CD14-positive monocyte (primary cell): ENCODE measurements at regions not wholly inside any gene's neighbourhood (a gene's known extent, or its start where the extent isn't known, plus 50 kb on each side); places are given as distances from the start of the nearest gene placed in this dataset.
A peak's percentile ranks its signal among the peaks of the same experiment; 100 is the strongest.

ENCODE experiments used
- DNase-seq, 3 donors: peaks; one replicate each; pipeline ENCODE4 v3.0.0-alpha.2; 2011 to 2022
- H2AFZ ChIP-seq: 2 replicates; pipeline ENCODE4 v1.6.0; 2012; ENCODE audit warnings: mild to moderate bottlenecking, low read depth, low read length, inconsistent platforms; ENCODE audit not compliant: insufficient read depth, poor library complexity, severe bottlenecking
- H3K27ac ChIP-seq, 2 donors: 1 replicate in 1 of 2; 2 replicates in 1 of 2; pipeline ENCODE4 v1.5.1; 2012 to 2013; ENCODE audit warnings: low read length in 2 of 2, control low read depth in 1 of 2, inconsistent platforms in 1 of 2, low read depth in 1 of 2, mild to moderate bottlenecking in 1 of 2
- H3K27me3 ChIP-seq, 2 donors: one replicate each; pipeline versions ENCODE4 v1.6.0 to v1.6.1; 2011 to 2013; ENCODE audit warnings: low read length in 2 of 2; ENCODE audit not compliant: control insufficient read depth in 2 of 2, insufficient read depth in 2 of 2
- H3K36me3 ChIP-seq, 2 donors: replicated peaks in 1 of 2; 1 replicate in 1 of 2; 2 replicates in 1 of 2; pipeline versions ENCODE4 v1.5.1 to v1.6.1; 2012 to 2013; ENCODE audit warnings: low read length in 2 of 2, control low read depth in 1 of 2, inconsistent platforms in 1 of 2, mild to moderate bottlenecking in 1 of 2; ENCODE audit not compliant: insufficient read depth in 2 of 2, control insufficient read depth in 1 of 2
- H3K4me1 ChIP-seq, 2 donors: 1 replicate in 1 of 2; 2 replicates in 1 of 2; pipeline versions ENCODE4 v1.5.1 to v1.6.1; 2012 to 2013; ENCODE audit warnings: low read length in 2 of 2, control low read depth in 1 of 2, inconsistent platforms in 1 of 2, mild to moderate bottlenecking in 1 of 2, moderate library complexity in 1 of 2; ENCODE audit not compliant: insufficient read depth in 2 of 2, control insufficient read depth in 1 of 2
- H3K4me2 ChIP-seq: replicated peaks from 2 replicates; pipeline ENCODE3; 2012; ENCODE audit warnings: low read length, moderate library complexity, mild to moderate bottlenecking; ENCODE audit not compliant: poor library complexity, severe bottlenecking; ENCODE audit errors: extremely low read depth
- H3K4me3 ChIP-seq, 3 experiments: fragments of 200-600 bp in 1 of 3; sonication (generic) in 1 of 3; replicated peaks in 1 of 3; 1 replicate in 2 of 3; 2 replicates in 1 of 3; pipeline ENCODE4 v1.5.1; 2011 to 2013; ENCODE audit warnings: low read length in 3 of 3, mild to moderate bottlenecking in 3 of 3, control low read depth in 2 of 3, low read depth in 2 of 3, inconsistent platforms in 1 of 3, moderate library complexity in 1 of 3
- H3K79me2 ChIP-seq: 2 replicates; pipeline ENCODE4 v1.6.0; 2012; ENCODE audit warnings: mild to moderate bottlenecking, control low read depth, inconsistent platforms, low read length, moderate library complexity; ENCODE audit not compliant: insufficient read depth
- H3K9ac ChIP-seq: 2 replicates; pipeline ENCODE4 v1.6.0; 2017; ENCODE audit warnings: low read length, mild to moderate bottlenecking; ENCODE audit not compliant: insufficient read depth, poor library complexity, severe bottlenecking
- H3K9me3 ChIP-seq, 2 donors: replicated peaks in 1 of 2; 1 replicate in 1 of 2; 2 replicates in 1 of 2; pipeline versions ENCODE4 v1.5.1 to v1.6.1; 2012 to 2013; ENCODE audit warnings: low read length in 2 of 2, control low read depth in 1 of 2; ENCODE audit not compliant: control insufficient read depth in 1 of 2, insufficient read depth in 1 of 2
- H4K20me1 ChIP-seq: 2 replicates; pipeline ENCODE4 v1.6.0; 2012; ENCODE audit warnings: mild to moderate bottlenecking, low read length, control low read depth, moderate library complexity; ENCODE audit not compliant: insufficient read depth
- H3K27ac Mint-ChIP-seq, 7 donors: one replicate each; pipeline ENCODE4 v1.8.0; 2020; ENCODE audit warnings: mild to moderate bottlenecking in 7 of 7, mixed read lengths in 7 of 7, moderate library complexity in 6 of 7, inconsistent platforms in 2 of 7
- H3K27me3 Mint-ChIP-seq, 3 donors: one replicate each; pipeline ENCODE4 v1.8.0; 2021 to 2022; ENCODE audit warnings: low read depth in 3 of 3, mild to moderate bottlenecking in 3 of 3, mixed read lengths in 3 of 3, moderate library complexity in 3 of 3, inconsistent platforms in 1 of 3
- H3K36me3 Mint-ChIP-seq, 2 donors: one replicate each; pipeline ENCODE4 v1.8.0; 2020; ENCODE audit warnings: mixed read lengths in 2 of 2, inconsistent platforms in 1 of 2, mild to moderate bottlenecking in 1 of 2
- H3K4me1 Mint-ChIP-seq: one replicate; pipeline ENCODE4 v1.8.0; 2020; ENCODE audit warnings: mild to moderate bottlenecking, mixed read lengths
- H3K4me3 Mint-ChIP-seq, 2 donors: one replicate each; pipeline ENCODE4 v1.8.0; 2020; ENCODE audit warnings: mild to moderate bottlenecking in 2 of 2, mixed read lengths in 2 of 2, moderate library complexity in 1 of 2
- H3K9me3 Mint-ChIP-seq, 7 donors: one replicate each; pipeline ENCODE4 v1.8.0; 2020 to 2022; ENCODE audit warnings: mixed read lengths in 7 of 7, mild to moderate bottlenecking in 6 of 7, moderate library complexity in 6 of 7, inconsistent platforms in 2 of 7
- CTCF ChIP-seq: fragments of 200-600 bp; IDR thresholded peaks from one replicate; pipeline ENCODE4 v1.8.0; 2022; ENCODE audit warnings: antibody characterized with exemption, mild to moderate bottlenecking
- WGBS: methylation state at CpG from one replicate; pipeline ENCODE4 v1.1.5; 2013; ENCODE audit warnings: missing lambda C conversion rate; ENCODE audit not compliant: insufficient coverage; 5-methylcytosine and 5-hydroxymethylcytosine counted together
- intact Hi-C, 2 donors: fragments of 100-400 bp; cut with micrococcal nuclease; formaldehyde crosslinking; loops; one replicate each; pipeline versions ENCODE4 v1.15.0 to v1.15.1; 2023

DNA sequence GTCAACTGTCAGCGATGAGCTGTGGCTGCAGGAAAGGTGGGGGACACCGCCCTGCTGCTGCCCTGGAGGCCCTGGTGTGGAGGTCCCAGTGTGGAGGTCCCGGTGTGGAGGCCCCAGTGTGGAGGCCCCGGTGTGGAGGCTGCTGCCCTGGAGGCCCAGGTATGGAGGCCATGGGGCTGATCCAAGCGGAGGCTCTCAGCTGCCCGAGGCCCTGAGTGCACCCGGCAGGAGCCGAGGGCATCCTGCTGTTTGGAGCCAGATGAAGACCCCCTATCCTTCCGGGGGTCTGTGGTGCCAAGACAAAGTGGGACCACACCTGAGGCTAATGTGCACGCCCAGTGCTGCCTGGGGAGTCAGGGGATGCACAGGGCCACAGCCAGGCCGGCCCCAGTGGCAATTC, 210.4 kb upstream of the SOX1 start:
- peaks cover 0 to 4% (median 0%) of the 10 kb centered on the region in 3 donors for H3K27me3 Mint-ChIP-seq
- TF ChIP-seq CTCF: no peak
- H3K4me3 Mint-ChIP-seq: no peak overlapping the region
- H3K79me2 ChIP-seq: no peaks in the 10 kb centered on the region
- no peaks in the 10 kb centered on the region for H3K36me3 ChIP-seq
- no peak overlapping the region for H3K4me3 ChIP-seq
- H3K4me2 ChIP-seq: no peak overlapping the region
- no peaks in the 10 kb centered on the region for H3K27me3 ChIP-seq
- no peak overlapping the region for H3K9ac ChIP-seq
- WGBS: 96% methylated on average over 9 of the region's 11 CpGs
- no peaks in the 10 kb centered on the region for H3K4me1 ChIP-seq
- no peak for DNase-seq
- H3K27ac Mint-ChIP-seq: no peak overlapping the region
- H3K9me3 Mint-ChIP-seq: peaks cover 2 to 32% (median 5%) of the 10 kb centered on the region in 7 donors
- H3K9me3 ChIP-seq: peaks cover 0 to 1% of the 10 kb centered on the region in 2 donors
- no peak overlapping the region for H3K27ac ChIP-seq
- H2AFZ ChIP-seq: no peak overlapping the region
- no peaks in the 10 kb centered on the region for H4K20me1 ChIP-seq
- intact Hi-C loops: no loop called here
- no peaks in the 10 kb centered on the region for H3K4me1 Mint-ChIP-seq
- H3K36me3 Mint-ChIP-seq: no peaks in the 10 kb centered on the region

DNA sequence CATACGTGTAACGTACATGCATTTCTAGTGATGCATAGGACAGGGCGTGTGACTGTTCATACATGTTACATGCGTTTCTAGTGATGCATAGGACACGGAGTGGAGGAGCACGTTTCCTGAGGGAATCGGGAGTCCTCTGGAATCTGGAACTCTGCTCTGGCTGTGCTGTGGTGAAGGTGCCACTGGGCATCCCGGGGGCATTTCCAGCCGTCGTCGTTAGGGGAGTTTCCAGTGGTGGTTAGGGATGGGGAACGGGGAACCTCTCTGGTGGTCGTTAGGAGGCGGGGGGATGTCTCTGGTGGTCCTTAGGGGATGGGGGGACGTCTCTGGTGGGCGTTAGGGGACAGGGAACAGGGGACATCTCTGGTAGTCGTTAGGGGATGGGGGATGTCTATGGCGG, 209.6 kb upstream of the SOX1 start:
- Mint-ChIP-seq H3K4me1 (no peaks in the 10 kb centered on the region), H3K27ac (peak overlapping the region in 1 of 7 donors; percentile 57), H3K4me3 (no peak overlapping the region), H3K36me3 (no peaks in the 10 kb centered on the region), H3K9me3 (peaks cover 2 to 36% (median 5%) of the 10 kb centered on the region in 7 donors), H3K27me3 (peaks cover 0 to 4% (median 0%) of the 10 kb centered on the region in 3 donors)
- no peak overlapping the region for H3K27ac ChIP-seq
- H3K4me1 ChIP-seq: no peaks in the 10 kb centered on the region
- 85% methylated on average over 17 of the region's 18 CpGs for WGBS
- H4K20me1 ChIP-seq: no peaks in the 10 kb centered on the region
- DNase-seq: no peak
- no peaks in the 10 kb centered on the region for H3K79me2 ChIP-seq
- H3K9ac ChIP-seq: no peak overlapping the region
- no peaks in the 10 kb centered on the region for H3K27me3 ChIP-seq
- peaks cover 0 to 8% of the 10 kb centered on the region in 2 donors for H3K9me3 ChIP-seq
- H2AFZ ChIP-seq: no peak overlapping the region
- intact Hi-C loops: no loop called here
- H3K4me2 ChIP-seq: no peak overlapping the region
- H3K4me3 ChIP-seq: no peak overlapping the region
- no peak for TF ChIP-seq CTCF
- H3K36me3 ChIP-seq: no peaks in the 10 kb centered on the region
